ENCODE measurements at regions not wholly inside any gene's neighbourhood (a gene's known extent, or its start where the extent isn't known, plus 50 kb on each side); places are given as distances from the start of the nearest gene placed in this dataset.
"Not testable (repeated sequence)": the region's sequence is repeated elsewhere in the genome, so short reads cannot be mapped to it uniquely, and the experiment has no call there.

GRCh38 chr4:91838181-91838861 is 465.4 kb upstream of the GRID2 start:
- DNase-seq (ENCODE audit: low spot score): no peak

DNA sequence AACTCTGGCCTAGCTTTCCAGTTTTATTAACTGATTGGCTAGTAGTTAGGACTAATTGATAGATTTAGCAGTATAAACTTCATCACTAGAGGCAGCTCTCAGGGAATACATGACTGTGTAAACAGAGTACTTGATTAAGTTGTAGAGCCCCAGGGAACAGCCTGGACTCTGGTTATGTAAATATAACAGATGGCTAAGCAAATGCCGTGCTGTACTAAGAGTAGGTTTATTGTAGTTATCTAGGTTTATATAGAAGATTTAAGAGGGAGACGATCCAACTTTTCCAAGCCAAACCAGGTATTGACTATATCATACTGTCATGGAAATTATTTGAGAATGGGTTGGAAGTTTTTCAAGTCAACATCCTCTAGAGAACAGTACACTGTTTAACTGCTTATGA is 463.4 kb upstream of the GRID2 start:
- DNase-seq (ENCODE audit: low spot score): no peak

DNA sequence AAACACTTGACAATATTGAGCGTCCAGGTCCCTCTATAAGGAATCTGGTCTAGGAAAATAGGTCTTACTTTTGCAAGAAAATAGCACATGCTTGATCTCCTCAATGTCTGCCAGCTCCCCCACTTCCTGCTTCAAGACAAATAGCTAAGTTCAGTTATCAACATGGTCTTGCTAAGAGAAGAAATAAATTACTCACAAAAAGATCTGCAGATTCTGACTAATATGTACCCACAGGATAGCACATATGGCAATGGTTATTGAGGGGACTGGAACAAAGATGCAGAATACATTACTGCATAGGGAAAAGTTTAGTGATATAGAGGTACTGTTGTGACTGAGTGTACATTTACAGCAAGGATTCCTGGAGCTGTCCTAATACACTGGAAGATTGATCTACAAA is 457.5 kb upstream of the GRID2 start:
- DNase-seq (ENCODE audit: low spot score): no peak

DNA sequence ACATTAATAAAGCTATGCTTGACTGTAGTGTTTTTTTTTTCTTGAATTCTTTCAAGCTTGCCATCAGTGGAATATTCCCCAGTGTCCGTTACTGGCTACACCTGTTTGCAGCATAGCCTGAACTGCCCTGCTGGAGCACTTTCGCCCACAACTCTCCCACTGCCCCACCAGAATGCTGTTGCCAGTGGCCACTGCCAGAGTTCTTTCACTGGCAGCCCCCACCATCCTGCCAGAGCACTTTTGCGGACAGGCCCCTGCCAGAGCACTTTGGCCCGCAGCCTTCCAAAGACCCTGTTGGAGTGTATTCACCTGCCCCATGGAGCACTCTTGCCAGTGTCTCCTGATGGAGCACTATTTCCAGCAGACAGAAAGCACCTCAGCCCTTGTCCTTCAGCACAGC is 452.3 kb upstream of the GRID2 start:
- DNase-seq (ENCODE audit: low spot score): no peak

GRCh38 chr4:91887926-91888325 is 415.8 kb upstream of the GRID2 start:
- DNase-seq (ENCODE audit: low spot score): no peak

DNA sequence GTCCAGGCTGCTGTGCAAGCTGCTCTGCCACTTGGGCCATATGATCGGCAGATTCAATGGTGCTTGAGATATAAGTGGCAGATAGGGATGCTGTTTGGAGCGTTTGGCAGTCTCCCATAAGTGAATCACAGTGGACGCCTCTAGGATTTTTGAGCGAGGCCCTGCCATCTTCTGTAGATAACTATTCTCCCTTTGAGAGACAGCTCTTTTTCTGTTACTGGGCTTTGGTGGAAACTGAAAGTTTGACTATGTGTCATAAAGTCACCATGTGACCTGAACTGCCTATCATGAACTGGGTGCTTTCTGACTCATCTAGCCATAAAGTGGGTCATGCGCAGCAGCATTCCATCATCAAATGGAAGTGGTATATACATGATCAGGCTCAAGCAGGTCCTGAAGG is 412.5 kb upstream of the GRID2 start:
- DNase-seq (ENCODE audit: low spot score): not testable (repeated sequence)

DNA sequence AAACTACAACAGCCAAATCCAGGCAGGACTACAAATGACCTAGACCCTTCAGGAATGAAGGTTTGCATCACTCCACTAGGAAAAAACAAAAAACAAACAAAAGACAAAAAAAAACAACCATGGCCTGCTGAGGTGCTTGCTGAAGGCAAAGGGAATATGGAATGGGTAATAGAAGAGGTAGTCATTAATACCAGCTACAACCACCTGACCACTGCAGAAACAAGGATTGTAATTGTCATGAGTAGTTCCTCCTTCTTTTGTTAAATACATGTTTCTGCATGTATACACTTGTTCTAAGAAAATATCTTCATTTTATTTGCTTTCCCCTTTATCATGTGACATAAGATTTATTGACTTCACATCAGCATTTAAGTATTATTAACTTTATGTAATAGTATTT is 409.8 kb upstream of the GRID2 start:
- no peak for DNase-seq (ENCODE audit: low spot score)

- no peak for DNase-seq (ENCODE audit: low spot score)
These were observed 399.2 kb upstream of the GRID2 start for GRCh38 chr4:91904556-91904955.

- DNase-seq (ENCODE audit: low spot score): no peak
These were observed 393.8 kb upstream of the GRID2 start for GRCh38 chr4:91909963-91910362.

DNA sequence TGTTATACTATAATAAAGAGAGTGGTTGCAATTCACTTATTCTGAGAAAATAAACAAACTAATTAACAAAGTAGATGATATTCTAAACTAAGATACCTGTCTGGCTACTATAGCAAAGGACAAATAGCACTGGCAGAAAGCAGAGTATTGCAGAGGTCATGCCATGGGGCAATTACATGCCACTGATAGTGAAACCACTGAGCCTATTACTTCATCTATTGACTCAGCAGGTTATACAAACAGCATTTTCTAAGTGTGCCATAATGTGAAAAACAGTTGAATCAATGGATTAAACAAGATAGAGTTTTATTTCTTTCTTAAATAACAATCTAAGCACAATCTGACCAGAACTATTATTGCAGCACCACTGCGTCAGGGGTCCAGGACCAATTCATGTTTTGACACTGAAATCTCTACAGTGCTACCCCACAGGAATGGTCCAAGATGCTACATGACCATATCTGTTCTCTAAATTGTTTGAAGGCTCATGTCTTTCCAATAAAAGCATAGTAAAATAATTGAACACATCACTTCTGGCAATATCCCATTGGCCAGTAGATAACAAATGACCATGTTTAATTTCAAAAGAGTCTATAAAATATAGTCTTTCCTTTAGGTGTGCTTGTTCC is 389.5 kb upstream of the GRID2 start:
- DNase-seq (ENCODE audit: low spot score): no peak

DNA sequence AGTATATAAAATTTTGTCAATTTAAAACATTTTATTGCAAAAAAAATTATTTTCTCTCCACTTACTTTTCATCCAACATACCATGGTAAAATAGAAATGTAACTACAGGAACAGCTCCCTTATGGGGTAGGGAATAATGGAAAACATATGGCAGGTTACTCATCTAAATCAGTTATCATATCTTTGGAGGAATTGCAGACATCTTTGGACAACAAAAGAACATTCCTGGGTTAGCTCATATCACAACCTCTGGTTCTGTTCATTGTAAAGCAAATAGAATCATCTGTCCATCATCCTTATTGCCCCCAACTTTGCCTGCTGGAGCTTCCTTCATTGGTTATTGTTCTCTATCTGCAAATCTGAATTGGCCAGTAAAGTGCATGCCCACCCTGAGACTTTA is 387.5 kb upstream of the GRID2 start:
- DNase-seq (ENCODE audit: low spot score): no peak

- DNase-seq (ENCODE audit: low spot score): no peak
These were observed 379.1 kb upstream of the GRID2 start for GRCh38 chr4:91924625-91925024.

- no peak for DNase-seq (ENCODE audit: low spot score)
These were observed 368.5 kb upstream of the GRID2 start for GRCh38 chr4:91935217-91935616.

DNA sequence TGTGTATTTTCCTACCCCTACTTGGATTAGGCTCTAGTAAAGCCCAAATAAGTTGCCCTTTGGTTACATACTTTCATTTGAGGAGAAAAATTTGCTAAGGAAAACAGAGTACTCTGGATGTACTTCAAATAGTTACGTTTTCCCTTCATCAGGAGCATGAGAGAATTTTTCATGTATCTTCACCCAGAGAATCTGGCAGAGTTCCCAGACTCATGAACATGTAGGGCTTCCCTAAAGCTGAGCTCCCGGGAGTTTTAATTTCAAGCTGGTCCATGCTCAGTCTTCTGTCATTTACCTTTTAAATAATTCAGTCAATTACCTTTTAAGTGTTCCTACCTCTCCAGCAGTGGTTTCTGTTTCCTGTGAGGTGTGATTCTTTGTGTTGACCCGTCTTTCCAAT is 367.5 kb upstream of the GRID2 start:
- no peak for DNase-seq (ENCODE audit: low spot score)

- DNase-seq (ENCODE audit: low spot score): no peak
These were observed 345.8 kb upstream of the GRID2 start for GRCh38 chr4:91957963-91958362.

GRCh38 chr4:91958596-91958995 is 345.2 kb upstream of the GRID2 start:
- no peak for DNase-seq (ENCODE audit: low spot score)

GRCh38 chr4:91961504-91961903 is 342.3 kb upstream of the GRID2 start:
- no peak for DNase-seq (ENCODE audit: low spot score)

DNA sequence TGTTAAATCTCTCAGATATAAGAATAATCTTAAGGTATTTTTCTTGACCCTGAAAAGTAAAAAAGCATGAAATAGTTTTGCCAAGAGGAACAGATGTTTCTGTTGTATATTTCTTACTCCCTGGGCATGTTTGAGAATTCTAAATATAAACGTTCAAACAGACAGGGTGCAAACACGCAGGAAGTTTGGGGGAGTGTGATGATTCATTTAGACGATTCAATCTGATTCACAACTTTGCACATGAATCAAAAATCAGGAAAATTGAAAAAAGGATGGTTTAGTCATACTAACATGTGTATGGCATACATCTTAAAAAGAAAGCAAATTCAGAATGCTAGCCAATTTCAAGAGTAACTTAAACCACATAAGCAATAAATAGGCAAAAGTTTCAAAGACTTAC is 340.3 kb upstream of the GRID2 start:
- no peak for DNase-seq (ENCODE audit: low spot score)

DNA sequence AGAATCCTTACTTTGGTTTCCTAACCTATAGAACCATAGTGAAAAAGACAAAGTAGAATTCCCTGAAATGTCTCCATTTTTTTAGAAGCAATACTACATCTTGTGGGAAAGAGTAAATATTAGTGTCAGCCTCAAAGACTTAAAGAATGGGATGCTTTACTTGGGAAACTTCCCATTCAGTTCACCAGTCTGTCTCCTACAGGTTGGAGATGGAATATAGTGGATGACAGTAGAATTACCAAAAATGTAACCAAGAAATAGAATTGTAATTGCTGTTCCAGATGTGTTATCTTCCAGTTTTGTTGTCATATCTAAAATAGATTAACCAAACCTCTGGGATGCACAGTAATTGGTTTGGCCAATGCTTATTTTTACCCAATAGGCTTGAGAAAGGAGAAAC is 338.6 kb upstream of the GRID2 start:
- DNase-seq (ENCODE audit: low spot score): no peak

- DNase-seq (ENCODE audit: low spot score): no peak
These were observed 330.1 kb upstream of the GRID2 start for GRCh38 chr4:91973479-91974153.

DNA sequence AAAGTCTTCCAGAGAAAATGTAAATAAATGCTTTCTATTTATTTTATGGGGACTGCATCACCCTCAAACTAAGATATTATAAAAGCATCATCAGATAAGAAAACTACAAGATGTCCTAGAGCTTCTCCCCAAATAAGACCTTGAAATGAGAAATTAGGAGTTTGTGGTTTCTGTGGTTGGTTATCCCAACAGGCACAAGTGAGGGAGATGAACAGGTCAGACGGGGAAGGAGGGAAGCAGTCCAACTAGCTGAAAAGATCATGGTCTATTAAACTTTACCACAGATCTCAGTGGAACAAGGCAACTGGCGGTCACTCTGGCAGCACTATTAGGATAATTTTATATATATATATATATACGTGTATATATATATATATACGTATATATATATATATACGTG is 319.3 kb upstream of the GRID2 start:
- DNase-seq (ENCODE audit: low spot score): no peak

- no peak for DNase-seq (ENCODE audit: low spot score)
These were observed 313.9 kb upstream of the GRID2 start for GRCh38 chr4:91989914-91990313.

- DNase-seq (ENCODE audit: low spot score): no peak
These were observed 313.0 kb upstream of the GRID2 start for GRCh38 chr4:91990726-91991125.

DNA sequence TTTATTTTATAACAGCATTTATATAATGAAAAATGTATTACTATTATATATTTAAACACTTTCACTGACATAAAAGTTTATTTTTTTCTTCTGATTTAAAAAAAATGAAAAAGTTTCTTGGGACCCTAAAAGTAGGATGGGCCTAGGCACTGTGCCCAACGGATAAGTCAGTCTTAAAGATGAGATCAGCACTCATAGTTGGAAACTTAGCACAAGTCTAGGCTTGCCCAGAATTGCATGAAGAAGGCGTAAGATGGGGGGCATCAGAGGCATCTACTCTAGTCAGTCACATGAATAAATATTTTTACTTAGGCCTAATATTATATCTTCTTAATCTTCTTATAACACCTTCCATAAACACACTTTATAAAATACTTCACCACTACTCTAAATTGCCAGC is 306.7 kb upstream of the GRID2 start:
- no peak for DNase-seq (ENCODE audit: low spot score)
